Stomach (tissue), 8 donors: ENCODE measurements at regions not wholly inside any gene's neighbourhood (a gene's known extent, or its start where the extent isn't known, plus 50 kb on each side); places are given as distances from the start of the nearest gene placed in this dataset.

Experiments used
- DNase-seq, 2 donors: peaks; one replicate each; pipeline versions ENCODE4 v3.0.0 to v3.0.0-alpha.2; 2013 to 2019
- H3K27ac ChIP-seq, 5 donors: fragments of 200-600 bp in 4 of 5; sonication (generic) in 4 of 5; one replicate each; pipeline ENCODE4 v1.5.1; 2013 to 2019; ENCODE audit warnings: mild to moderate bottlenecking in 1 of 5, moderate library complexity in 1 of 5
- H3K27me3 ChIP-seq, 3 donors: fragments of 200-600 bp; sonication (generic); one replicate each; pipeline ENCODE4 v1.5.1; 2017 to 2019; ENCODE audit warnings: mixed run types in 1 of 3
- H3K36me3 ChIP-seq, 4 donors: fragments of 200-600 bp; sonication (generic); 1 replicate in 3 of 4; 2 replicates in 1 of 4; pipeline ENCODE4 v1.5.1; 2016 to 2019
- H3K4me1 ChIP-seq, 4 donors: fragments of 200-600 bp; sonication (generic); one replicate each; pipeline ENCODE4 v1.5.1; 2016 to 2019
- H3K4me3 ChIP-seq, 4 donors: fragments of 200-600 bp; sonication (generic) in 3 of 4; one replicate each; pipeline ENCODE4 v1.5.1; 2016 to 2019; ENCODE audit warnings: mild to moderate bottlenecking in 1 of 4
- H3K9me3 ChIP-seq, 4 donors: fragments of 200-600 bp; sonication (generic); one replicate each; pipeline ENCODE4 v1.5.1; 2016 to 2019
- EP300 ChIP-seq: sonication (generic); formaldehyde crosslinking; IDR thresholded peaks from one replicate; pipeline ENCODE4 v1.6.1; 2017; ENCODE audit warnings: antibody characterized with exemption
- POLR2A ChIP-seq, 4 donors: fragments of 450-650 bp; IDR thresholded peaks; one replicate each; pipeline ENCODE4 v1.6.1; 2016; ENCODE audit warnings: antibody characterized with exemption in 4 of 4, control low read depth in 2 of 4, mild to moderate bottlenecking in 1 of 4, moderate library complexity in 1 of 4
- POLR2AphosphoS5 ChIP-seq, 3 donors: sonication (generic); formaldehyde crosslinking; IDR thresholded peaks; one replicate each; pipeline ENCODE4 v1.6.1; 2016; ENCODE audit warnings: antibody characterized with exemption in 3 of 3
- WGBS, 5 donors: extraction: QIAGEN DNeasy Blood & Tissue Kit in 3 of 5; methylation state at CpG; one replicate each; pipeline versions ENCODE4 v1.1.5 to v1.1.7; 2013 to 2018; 5-methylcytosine and 5-hydroxymethylcytosine counted together
- intact Hi-C: fragments of 100-400 bp; cut with DNase I; formaldehyde crosslinking; loops from one replicate; pipeline ENCODE4 v1.15.1; 2023; ENCODE audit warnings: low total_unique reads
- TF ChIP-seq, protein P1 (sequence below), 7 experiments: fragments of 450-650 bp in 4 of 7; fragments of 200-600 bp in 3 of 7; sonication (generic) in 3 of 7; IDR thresholded peaks; one replicate each; pipeline ENCODE4 v1.5.1; 2016 to 2019; ENCODE audit warnings: antibody characterized with exemption in 7 of 7, control low read depth in 2 of 7, mild to moderate bottlenecking in 1 of 7
- donor health status: healthy with polysubstance abuse.
- donor health status: Bipolar disorder and iron deficiency.
- donor health status: healthy.

DNA sequence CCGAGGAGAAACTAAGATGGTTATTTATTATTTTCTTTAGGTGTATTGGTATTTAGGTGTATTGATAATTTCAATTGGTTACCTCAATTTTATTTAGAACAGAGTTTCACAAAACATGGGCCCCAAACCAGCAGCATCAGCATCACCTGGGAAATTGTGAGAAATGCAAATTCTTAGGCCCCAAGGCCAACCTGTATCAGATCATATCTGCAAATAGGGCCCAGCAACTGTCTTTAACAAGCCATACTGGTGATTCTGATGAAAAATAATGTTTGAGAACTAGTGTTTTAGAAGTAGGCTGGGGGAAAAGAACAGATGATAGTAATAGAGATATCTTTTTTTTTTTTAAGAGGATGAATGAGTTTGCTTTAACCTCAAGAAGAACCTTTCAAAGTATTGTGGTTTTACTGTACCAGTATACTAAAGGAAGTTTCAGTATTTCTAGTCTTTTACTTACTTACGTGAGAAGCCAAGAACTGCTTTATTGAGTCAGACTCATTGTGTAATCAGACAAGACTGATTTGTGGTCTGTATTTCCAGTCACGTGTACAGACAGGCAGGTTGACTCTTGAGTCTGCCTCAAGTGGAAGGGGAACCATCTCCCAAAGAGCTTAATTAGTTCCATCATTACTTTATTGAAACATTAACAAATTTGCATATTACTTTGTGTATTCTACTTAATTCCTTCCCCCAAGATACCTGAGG is 60.4 kb upstream of the GAREM1 start:
- Histone ChIP-seq H3K4me3 (no peak overlapping the region), H3K27ac (no peak overlapping the region), H3K27me3 (no peaks in the 10 kb centered on the region), H3K36me3 (no peaks in the 10 kb centered on the region), H3K4me1 (no peaks in the 10 kb centered on the region), H3K9me3 (no peaks in the 10 kb centered on the region)
- WGBS, 5 donors = 49 to 63% (median 58%) methylated on average over 3 of the region's 3 CpGs
- TF ChIP-seq EP300 = no peak
- intact Hi-C loops = no loop called here
- peak in 1 of 2 donors; percentile 52 for DNase-seq

DNA sequence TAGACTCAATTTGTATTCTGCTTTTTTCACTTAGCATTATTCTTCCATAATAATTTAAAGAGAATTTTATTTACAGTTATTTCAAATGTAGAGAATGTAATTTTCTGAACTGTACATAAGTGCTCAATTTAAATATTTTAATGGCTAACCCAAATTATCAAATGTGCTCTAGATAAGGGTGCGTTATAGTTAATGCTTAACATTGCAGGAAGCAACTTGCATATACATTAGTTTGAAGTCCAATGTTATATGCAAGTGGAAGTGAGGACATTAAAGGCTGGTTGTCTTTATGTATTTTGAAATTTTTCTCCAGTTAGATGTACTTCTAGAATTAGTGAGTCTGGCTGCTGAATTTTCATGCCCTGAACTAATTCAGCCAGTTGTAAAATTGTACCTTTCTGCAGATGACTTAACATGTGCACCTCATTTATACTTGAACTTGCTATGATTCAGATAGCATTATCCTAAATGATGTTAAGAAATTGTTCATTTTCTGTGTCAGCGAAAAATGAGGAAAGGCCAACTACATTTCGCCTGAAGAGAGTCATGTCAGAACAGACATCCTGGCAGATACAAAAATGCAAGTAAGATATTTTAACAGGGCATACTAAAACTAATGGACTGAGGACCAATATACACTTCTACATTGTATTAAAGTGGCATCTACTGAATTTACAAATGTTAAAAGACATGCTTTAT is 59.2 kb upstream of the GAREM1 start:
- H3K4me3 ChIP-seq = no peak overlapping the region
- WGBS, 5 donors = 54 to 69% (median 66%) methylated on average over 3 of the region's 3 CpGs
- DNase-seq = no peak
- H3K9me3 ChIP-seq = no peaks in the 10 kb centered on the region
- no peaks in the 10 kb centered on the region for H3K4me1 ChIP-seq
- H3K27ac ChIP-seq = no peak overlapping the region
- H3K27me3 ChIP-seq = no peaks in the 10 kb centered on the region
- intact Hi-C loops = no loop called here
- no peaks in the 10 kb centered on the region for H3K36me3 ChIP-seq
- TF ChIP-seq, protein P1, sequence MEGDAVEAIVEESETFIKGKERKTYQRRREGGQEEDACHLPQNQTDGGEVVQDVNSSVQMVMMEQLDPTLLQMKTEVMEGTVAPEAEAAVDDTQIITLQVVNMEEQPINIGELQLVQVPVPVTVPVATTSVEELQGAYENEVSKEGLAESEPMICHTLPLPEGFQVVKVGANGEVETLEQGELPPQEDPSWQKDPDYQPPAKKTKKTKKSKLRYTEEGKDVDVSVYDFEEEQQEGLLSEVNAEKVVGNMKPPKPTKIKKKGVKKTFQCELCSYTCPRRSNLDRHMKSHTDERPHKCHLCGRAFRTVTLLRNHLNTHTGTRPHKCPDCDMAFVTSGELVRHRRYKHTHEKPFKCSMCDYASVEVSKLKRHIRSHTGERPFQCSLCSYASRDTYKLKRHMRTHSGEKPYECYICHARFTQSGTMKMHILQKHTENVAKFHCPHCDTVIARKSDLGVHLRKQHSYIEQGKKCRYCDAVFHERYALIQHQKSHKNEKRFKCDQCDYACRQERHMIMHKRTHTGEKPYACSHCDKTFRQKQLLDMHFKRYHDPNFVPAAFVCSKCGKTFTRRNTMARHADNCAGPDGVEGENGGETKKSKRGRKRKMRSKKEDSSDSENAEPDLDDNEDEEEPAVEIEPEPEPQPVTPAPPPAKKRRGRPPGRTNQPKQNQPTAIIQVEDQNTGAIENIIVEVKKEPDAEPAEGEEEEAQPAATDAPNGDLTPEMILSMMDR (IDR thresholded peaks at IDR 0.05) = no peak
- no peak for TF ChIP-seq POLR2AphosphoS5 (IDR thresholded peaks at IDR 0.05)
- no peak for TF ChIP-seq EP300
- TF ChIP-seq POLR2A (IDR thresholded peaks at IDR 0.05) = no peak

DNA sequence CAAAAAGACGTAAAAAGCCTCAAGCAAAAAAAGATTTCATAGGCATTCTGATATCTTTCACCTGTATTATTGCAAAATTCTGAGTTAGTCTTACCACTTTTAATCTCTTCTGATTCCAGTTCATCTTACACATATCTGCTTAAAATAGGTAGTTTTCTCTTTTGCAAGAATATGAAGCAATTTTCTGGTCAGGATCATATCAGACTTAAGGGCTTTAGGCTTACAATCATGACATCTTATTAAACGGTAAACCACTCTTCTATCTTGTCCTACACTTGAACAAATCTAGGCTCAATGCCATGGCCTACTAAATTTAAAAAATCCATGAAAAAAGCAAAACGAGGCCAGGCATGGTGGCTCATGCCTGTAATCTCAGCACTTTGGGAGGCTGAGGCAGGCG is 50.1 kb upstream of the GAREM1 start:
- 74 to 84% (median 82%) methylated on average over 4 of the region's 4 CpGs for WGBS, 5 donors
- Histone ChIP-seq H3K4me1 (no peaks in the 10 kb centered on the region), H3K4me3 (no peak overlapping the region), H3K9me3 (no peaks in the 10 kb centered on the region), H3K36me3 (no peaks in the 10 kb centered on the region), H3K27me3 (no peaks in the 10 kb centered on the region), H3K27ac (no peak overlapping the region)
- intact Hi-C loops = no loop called here
- DNase-seq = no peak
- TF ChIP-seq, protein P1 (IDR thresholded peaks at IDR 0.05) = no peak
- TF ChIP-seq POLR2AphosphoS5 (IDR thresholded peaks at IDR 0.05) = no peak
- no peak for TF ChIP-seq POLR2A (IDR thresholded peaks at IDR 0.05)
- TF ChIP-seq EP300 = no peak
